ENCODE measurements at regions not wholly inside any gene's neighbourhood (a gene's known extent, or its start where the extent isn't known, plus 50 kb on each side); places are given as distances from the start of the nearest gene placed in this dataset.
A peak's percentile ranks its signal among the peaks of the same experiment; 100 is the strongest.

GRCh38 chr10:33661580-33662336, 327.3 kb upstream of the NRP1 start:
- peak; percentile 78 to 91 (median 82) for ATAC-seq
- Histone ChIP-seq H3K36me3 (no peaks in the 10 kb centered on the region), H3K9me3 (peaks cover 0 to 14% (median 0%) of the 10 kb centered on the region in 11 donors), H3K4me3 (peak overlapping the region in 1 of 10 donors; percentile 15), H3K27ac (peak overlapping the region in 7 of 10 donors; percentile 32 to 73 (median 51)), H3K27me3 (no peaks in the 10 kb centered on the region), H3K4me1 (peaks cover 0 to 44% (median 20%) of the 10 kb centered on the region in 9 donors)
- DNase-seq = peak; percentile 66 to 67
- 29 to 44% methylated on average over 15 of the region's 15 CpGs for WGBS, 2 donors
- TF ChIP-seq CTCF (IDR thresholded peaks at IDR 0.05) = no peak
- intact Hi-C loops (cut with DNase I) = loop anchor here in 3 of 10 donors (5.0 to 10.0 kb wide), 3 partner anchors 56 to 329 kb away; partner anchors contain the start of gene NRP1 (in 2 of the 3)

- TF ChIP-seq CTCF (IDR thresholded peaks at IDR 0.05) = no peak
- intact Hi-C loops (cut with DNase I) = loop anchor here in 3 of 10 donors (5.0 to 10.0 kb wide), 3 partner anchors 57 to 328 kb away; partner anchors contain the start of gene NRP1 (in 2 of the 3)
- WGBS, 2 donors = 91 to 92% methylated on average over 10 of the region's 10 CpGs
- no peak for DNase-seq
- H3K4me1 ChIP-seq = peaks cover 0 to 43% (median 20%) of the 10 kb centered on the region in 9 donors
- no peak for ATAC-seq
- no peaks in the 10 kb centered on the region for H3K27me3 ChIP-seq
- peaks cover 0 to 14% (median 0%) of the 10 kb centered on the region in 11 donors for H3K9me3 ChIP-seq
- H3K4me3 ChIP-seq = no peak overlapping the region
- no peaks in the 10 kb centered on the region for H3K36me3 ChIP-seq
- H3K27ac ChIP-seq = no peak overlapping the region
Observed at GRCh38 chr10:33660329-33660728, 325.9 kb upstream of the NRP1 start.

DNA sequence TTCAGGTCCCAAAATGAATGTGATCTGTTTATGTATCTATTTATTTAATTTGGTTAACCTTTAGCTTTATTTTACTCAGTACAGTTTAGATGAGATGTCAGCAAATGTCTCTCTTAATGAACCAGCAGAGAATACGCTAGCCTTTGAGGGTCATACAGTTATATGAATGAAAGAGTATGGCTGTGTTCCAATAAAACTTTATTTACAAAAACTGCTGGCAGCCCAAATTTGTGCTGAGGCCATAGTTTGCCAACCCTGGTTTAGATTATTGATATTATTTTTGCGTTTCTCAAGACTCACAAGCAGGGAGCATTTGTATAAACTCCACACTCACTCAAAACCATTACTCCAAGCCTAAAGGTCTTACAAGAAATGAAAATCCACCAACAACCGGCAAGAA, 323.4 kb upstream of the NRP1 start:
- no peak overlapping the region for H3K27ac ChIP-seq
- no peak for ATAC-seq
- H3K4me1 ChIP-seq = peaks cover 0 to 33% (median 20%) of the 10 kb centered on the region in 9 donors
- WGBS, 2 donors = 96 to 98% methylated on average over 3 of the region's 3 CpGs
- no peaks in the 10 kb centered on the region for H3K27me3 ChIP-seq
- H3K36me3 ChIP-seq = no peaks in the 10 kb centered on the region
- no peak for TF ChIP-seq CTCF (IDR thresholded peaks at IDR 0.05)
- DNase-seq = no peak
- no peak overlapping the region for H3K4me3 ChIP-seq
- peaks cover 0 to 7% (median 0%) of the 10 kb centered on the region in 11 donors for H3K9me3 ChIP-seq
- intact Hi-C loops (cut with DNase I) = no loop called here

- intact Hi-C loops (cut with DNase I) = no loop called here
- ATAC-seq = peak in 5 of 8 donors; percentile 21 to 73 (median 62)
- peak in 1 of 2 donors; percentile 30 for DNase-seq
Observed at GRCh38 chr10:33657154-33657908, 322.9 kb upstream of the NRP1 start.

More at GRCh38 chr10:33657154-33657908, 322.9 kb upstream of the NRP1 start:
- Histone ChIP-seq H3K4me3 (no peak overlapping the region), H3K36me3 (no peaks in the 10 kb centered on the region), H3K27ac (no peak overlapping the region), H3K9me3 (peaks cover 0 to 12% (median 0%) of the 10 kb centered on the region in 11 donors), H3K4me1 (peaks cover 0 to 28% (median 19%) of the 10 kb centered on the region in 9 donors), H3K27me3 (no peaks in the 10 kb centered on the region)
- no peak for TF ChIP-seq CTCF (IDR thresholded peaks at IDR 0.05)
- WGBS, 2 donors = 46 to 57% methylated on average over 6 of the region's 6 CpGs
